Prostate gland (tissue), 2 donors: ENCODE measurements at regions not wholly inside any gene's neighbourhood (a gene's known extent, or its start where the extent isn't known, plus 50 kb on each side); places are given as distances from the start of the nearest gene placed in this dataset.

Experiments used
- POLR2AphosphoS5 ChIP-seq: sonication (generic); formaldehyde crosslinking; IDR thresholded peaks from one replicate; pipeline ENCODE4 v1.6.1; 2017; ENCODE audit warnings: antibody characterized with exemption
- TF ChIP-seq, protein P1 (sequence below), 4 experiments: fragments of 200-600 bp in 2 of 4; fragments of 450-650 bp in 2 of 4; sonication (generic) in 2 of 4; IDR thresholded peaks; 1 replicate in 3 of 4; 2 replicates in 1 of 4; pipeline ENCODE4 v1.5.1; 2016 to 2019; ENCODE audit warnings: antibody characterized with exemption in 4 of 4, mild to moderate bottlenecking in 2 of 4, moderate library complexity in 2 of 4

DNA sequence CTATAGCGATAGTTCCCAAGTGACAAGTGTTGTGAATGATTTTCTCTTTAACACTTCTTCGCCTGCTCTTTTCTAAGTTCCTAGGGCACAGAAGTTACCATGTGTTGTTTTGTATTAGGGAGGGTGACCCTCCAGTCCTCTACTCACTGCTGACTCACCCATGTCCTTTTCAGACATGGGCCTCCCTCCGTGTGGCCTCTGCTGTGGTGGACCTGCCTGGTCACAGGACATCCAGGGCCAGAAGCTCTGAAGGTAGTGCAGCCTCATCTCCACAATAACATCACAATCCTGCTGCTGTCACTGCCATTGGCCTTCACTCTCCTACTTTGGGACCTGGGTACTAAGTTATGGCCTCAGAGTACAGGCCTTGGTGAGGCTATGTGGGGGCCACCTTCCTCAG, 87.1 kb upstream of the TNFAIP3 start:
- TF ChIP-seq, protein P1, sequence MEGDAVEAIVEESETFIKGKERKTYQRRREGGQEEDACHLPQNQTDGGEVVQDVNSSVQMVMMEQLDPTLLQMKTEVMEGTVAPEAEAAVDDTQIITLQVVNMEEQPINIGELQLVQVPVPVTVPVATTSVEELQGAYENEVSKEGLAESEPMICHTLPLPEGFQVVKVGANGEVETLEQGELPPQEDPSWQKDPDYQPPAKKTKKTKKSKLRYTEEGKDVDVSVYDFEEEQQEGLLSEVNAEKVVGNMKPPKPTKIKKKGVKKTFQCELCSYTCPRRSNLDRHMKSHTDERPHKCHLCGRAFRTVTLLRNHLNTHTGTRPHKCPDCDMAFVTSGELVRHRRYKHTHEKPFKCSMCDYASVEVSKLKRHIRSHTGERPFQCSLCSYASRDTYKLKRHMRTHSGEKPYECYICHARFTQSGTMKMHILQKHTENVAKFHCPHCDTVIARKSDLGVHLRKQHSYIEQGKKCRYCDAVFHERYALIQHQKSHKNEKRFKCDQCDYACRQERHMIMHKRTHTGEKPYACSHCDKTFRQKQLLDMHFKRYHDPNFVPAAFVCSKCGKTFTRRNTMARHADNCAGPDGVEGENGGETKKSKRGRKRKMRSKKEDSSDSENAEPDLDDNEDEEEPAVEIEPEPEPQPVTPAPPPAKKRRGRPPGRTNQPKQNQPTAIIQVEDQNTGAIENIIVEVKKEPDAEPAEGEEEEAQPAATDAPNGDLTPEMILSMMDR (IDR thresholded peaks at IDR 0.05), result no peak
- no peak for TF ChIP-seq POLR2AphosphoS5
